Endothelial cell of umbilical vein (primary cell): ENCODE measurements at regions not wholly inside any gene's neighbourhood (a gene's known extent, or its start where the extent isn't known, plus 50 kb on each side); places are given as distances from the start of the nearest gene placed in this dataset.

ENCODE experiments used
- BruUV-seq: library from RNA; stranded (reverse); fragments of 400-500 nt; replicated peaks from 2 replicates; lab custom pipeline; 2021; lab: Mats Ljungman, UMichigan
- CTCF ChIA-PET: fragments of 300-600, 350-600 bp; sonication (Branson Sonifier 250); formaldehyde crosslinking; loops from one replicate; lab custom pipeline; 2021; ENCODE audit warnings: antibody characterized with exemption, inconsistent platforms; lab: Charles Lee
- POLR2A ChIA-PET: fragments of 300-600, 350-600 bp; sonication (Branson Sonifier 250); formaldehyde crosslinking; loops from one replicate; lab custom pipeline; 2021; ENCODE audit warnings: antibody characterized with exemption, inconsistent platforms; lab: Charles Lee
- DNase-seq: peaks from one replicate; pipeline ENCODE4 v3.0.0-alpha.2; 2011; ENCODE audit warnings: low read depth, low spot score
- FAIRE-seq: peaks from 2 replicates; lab custom pipeline; 2011; peaks lifted over from hg19 to GRCh38; lab: Jason Lieb, UNC
- H2AFZ ChIP-seq: 2 replicates; pipeline ENCODE4 v1.6.0; 2012; ENCODE audit warnings: low read depth, low read length, control low read depth, inconsistent platforms
- H3K27ac ChIP-seq: 2 replicates; pipeline ENCODE4 v1.5.1; 2011; ENCODE audit warnings: low read depth, mild to moderate bottlenecking, control low read depth, low read length, moderate library complexity; ENCODE audit not compliant: insufficient read depth
- H3K27me3 ChIP-seq, 2 experiments: 2 replicates each; pipeline versions ENCODE4 v1.6.0 to v1.6.1; 2011; ENCODE audit warnings: low read length in 2 of 2, mixed read lengths in 1 of 2; ENCODE audit not compliant: control insufficient read depth in 2 of 2, insufficient read depth in 2 of 2
- H3K36me3 ChIP-seq, 2 experiments: 2 replicates in 1 of 2; 3 replicates in 1 of 2; pipeline ENCODE4 v1.5.1; 2011; ENCODE audit warnings: low read length in 2 of 2, mild to moderate bottlenecking in 1 of 2, moderate library complexity in 1 of 2; ENCODE audit not compliant: control insufficient read depth in 2 of 2, insufficient read depth in 2 of 2; ENCODE audit errors: extremely low read depth in 1 of 2
- H3K4me1 ChIP-seq: 3 replicates; pipeline ENCODE4 v1.5.1; 2011; ENCODE audit warnings: mild to moderate bottlenecking, low read length; ENCODE audit not compliant: control insufficient read depth, insufficient read depth; ENCODE audit errors: extremely low read depth
- H3K4me2 ChIP-seq: 2 replicates; pipeline ENCODE4 v1.6.1; 2011; ENCODE audit warnings: low read length, control low read depth, mixed read lengths; ENCODE audit not compliant: insufficient read depth
- H3K4me3 ChIP-seq, 3 experiments: fragments of 200-600 bp in 1 of 3; sonication (generic), shearing (Covaris generic) in 1 of 3; replicated peaks in 1 of 3; 2 replicates each; pipeline ENCODE4 v1.5.1; 2011 to 2016; ENCODE audit warnings: control low read depth in 3 of 3, low read length in 3 of 3, mild to moderate bottlenecking in 2 of 3, inconsistent platforms in 1 of 3, low read depth in 1 of 3, moderate library complexity in 1 of 3; ENCODE audit not compliant: insufficient read depth in 1 of 3
- H3K79me2 ChIP-seq: 2 replicates; pipeline ENCODE4 v1.6.0; 2012; ENCODE audit warnings: low read length, inconsistent platforms; ENCODE audit not compliant: control insufficient read depth, insufficient read depth
- H3K9ac ChIP-seq: replicated peaks from 2 replicates; pipeline ENCODE3; 2011; ENCODE audit warnings: low read length, control low read depth; ENCODE audit not compliant: insufficient read depth; ENCODE audit errors: extremely low read depth
- H3K9me1 ChIP-seq: replicated peaks from 3 replicates; pipeline ENCODE4 v1.6.0; 2011; ENCODE audit warnings: mild to moderate bottlenecking, low read length; ENCODE audit not compliant: control insufficient read depth, insufficient read depth; ENCODE audit errors: extremely low read depth
- H3K9me3 ChIP-seq: replicated peaks from 2 replicates; pipeline ENCODE4 v1.5.1; 2012; ENCODE audit warnings: low read length, inconsistent platforms; ENCODE audit not compliant: control insufficient read depth, insufficient read depth
- H4K20me1 ChIP-seq: replicated peaks from 2 replicates; pipeline ENCODE3; 2011; ENCODE audit warnings: mild to moderate bottlenecking, low read length; ENCODE audit not compliant: control insufficient read depth, insufficient read depth; ENCODE audit errors: extremely low read depth
- GATA2 ChIP-seq: IDR thresholded peaks from 2 replicates; pipeline ENCODE4 v1.7.0; 2011; ENCODE audit warnings: low read depth, mild to moderate bottlenecking, moderate library complexity, mixed read lengths, low read length; ENCODE audit not compliant: insufficient read length, insufficient read depth
- POLR2A ChIP-seq: IDR thresholded peaks from 2 replicates; pipeline ENCODE4 v1.6.1; 2012; ENCODE audit warnings: low read depth, mild to moderate bottlenecking, control low read depth, low read length
- dilution Hi-C: fragments of 300-500 bp; cut with MboI; formaldehyde crosslinking; loops from one replicate; pipeline ENCODE4 v1.15.0; 2019; ENCODE audit warnings: low sequenced_read_pairs; ENCODE audit not compliant: extremely low pct_ligation_motif_present
- intact Hi-C: fragments of 100-400 bp; cut with micrococcal nuclease; formaldehyde crosslinking; loops from one replicate; pipeline ENCODE4 v1.10.0; 2022

- ChIA-PET CTCF (interaction anchor here (3.0 kb wide), 1 partner anchor 9 kb away, joined by 8 read pairs; no protein-coding TSS in a partner anchor), POLR2A (no interaction called here)
- H3K27me3 ChIP-seq, result no peaks in the 10 kb centered on the region
- DNase-seq, result no peak
- intact Hi-C loops (no loop called here), dilution Hi-C loops (no loop called here)
- H3K9me1 ChIP-seq, result no peaks in the 10 kb centered on the region
- no peak for TF ChIP-seq POLR2A
- no peak overlapping the region for H3K4me2 ChIP-seq
- FAIRE-seq, result no peak
- H4K20me1 ChIP-seq, result no peaks in the 10 kb centered on the region
- H3K9me3 ChIP-seq, result no peaks in the 10 kb centered on the region
- H3K27ac ChIP-seq, result no peak overlapping the region
- no peak overlapping the region for H2AFZ ChIP-seq
- no peaks in the 10 kb centered on the region for H3K79me2 ChIP-seq
- H3K4me3 ChIP-seq, result no peak overlapping the region
- H3K4me1 ChIP-seq, result no peaks in the 10 kb centered on the region
- no TSS peak for BruUV-seq
- no peak overlapping the region for H3K9ac ChIP-seq
- no peaks in the 10 kb centered on the region for H3K36me3 ChIP-seq
Observed at GRCh38 chr2:220949466-220949865, 622.6 kb downstream of the EPHA4 start.

GRCh38 chr2:220955776-220956175 lies 616.3 kb downstream of the EPHA4 start:
- H2AFZ ChIP-seq, result no peak overlapping the region
- H3K36me3 ChIP-seq, result no peaks in the 10 kb centered on the region
- no peaks in the 10 kb centered on the region for H3K79me2 ChIP-seq
- no peak for FAIRE-seq
- no peak overlapping the region for H3K27ac ChIP-seq
- H4K20me1 ChIP-seq, result no peaks in the 10 kb centered on the region
- intact Hi-C loops, result no loop called here
- no peak for DNase-seq
- no peaks in the 10 kb centered on the region for H3K4me1 ChIP-seq
- H3K4me3 ChIP-seq, result no peak overlapping the region
- ChIA-PET POLR2A (no interaction called here), CTCF (no interaction called here)
- H3K27me3 ChIP-seq, result no peaks in the 10 kb centered on the region
- H3K9ac ChIP-seq, result no peak overlapping the region
- dilution Hi-C loops, result no loop called here
- BruUV-seq, result no TSS peak
- no peak for TF ChIP-seq GATA2
- no peaks in the 10 kb centered on the region for H3K9me1 ChIP-seq
- no peak overlapping the region for H3K4me2 ChIP-seq
- no peaks in the 10 kb centered on the region for H3K9me3 ChIP-seq
